ENCODE measurements at regions not wholly inside any gene's neighbourhood (a gene's known extent, or its start where the extent isn't known, plus 50 kb on each side); places are given as distances from the start of the nearest gene placed in this dataset.

GRCh38 chr6:49370518-49370917 is 92.5 kb downstream of the MMUT start:
- Mint-ChIP-seq H3K36me3 (ENCODE audit: low read depth) (no peaks in the 10 kb centered on the region), H3K9me3 (peaks cover 10% of the 10 kb centered on the region), H3K27me3 (ENCODE audit: low read depth) (no peaks in the 10 kb centered on the region), H3K4me1 (ENCODE audit: low read depth) (no peaks in the 10 kb centered on the region), H3K27ac (no peak overlapping the region), H3K4me3 (ENCODE audit: low read depth) (no peak overlapping the region)
- DNase-seq (ENCODE audit: low spot score): no peak
- intact Hi-C loops (cut with micrococcal nuclease): no loop called here

DNA sequence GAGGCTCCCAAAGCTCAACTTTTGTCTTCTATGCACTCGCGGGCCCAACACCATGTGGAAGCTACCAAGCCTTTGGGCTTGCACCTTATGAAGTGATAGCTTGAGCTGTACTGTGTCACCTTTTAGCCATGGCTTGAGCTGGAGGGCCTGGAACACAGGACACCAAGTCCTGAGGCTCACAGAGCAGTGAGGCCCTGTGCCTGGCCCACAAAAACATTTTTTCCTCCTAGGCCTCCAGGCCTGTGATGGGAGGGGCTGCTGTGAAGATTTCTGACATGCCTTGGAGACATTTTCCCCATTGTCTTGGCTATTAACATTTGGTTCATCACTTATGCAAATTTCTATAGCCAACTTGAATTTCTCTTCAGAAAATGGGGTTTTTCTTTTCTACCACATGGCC is 96.5 kb downstream of the MMUT start:
- Mint-ChIP-seq H3K27me3 (ENCODE audit: low read depth) (no peaks in the 10 kb centered on the region), H3K9me3 (peaks cover 10% of the 10 kb centered on the region), H3K27ac (no peak overlapping the region), H3K4me1 (ENCODE audit: low read depth) (no peaks in the 10 kb centered on the region), H3K36me3 (ENCODE audit: low read depth) (no peaks in the 10 kb centered on the region), H3K4me3 (ENCODE audit: low read depth) (no peak overlapping the region)
- intact Hi-C loops (cut with micrococcal nuclease): no loop called here
- no peak for DNase-seq (ENCODE audit: low spot score)

GRCh38 chr6:49348561-49348960 is 114.5 kb downstream of the MMUT start:
- H3K4me1 Mint-ChIP-seq (ENCODE audit: low read depth): no peaks in the 10 kb centered on the region
- DNase-seq (ENCODE audit: low spot score): no peak
- no peaks in the 10 kb centered on the region for H3K36me3 Mint-ChIP-seq (ENCODE audit: low read depth)
- H3K27me3 Mint-ChIP-seq (ENCODE audit: low read depth): no peaks in the 10 kb centered on the region
- H3K9me3 Mint-ChIP-seq: peaks cover 12% of the 10 kb centered on the region
- no peak overlapping the region for H3K27ac Mint-ChIP-seq
- H3K4me3 Mint-ChIP-seq (ENCODE audit: low read depth): no peak overlapping the region
- intact Hi-C loops (cut with micrococcal nuclease): no loop called here

- H3K4me3 Mint-ChIP-seq (ENCODE audit: low read depth): no peak overlapping the region
- intact Hi-C loops (cut with micrococcal nuclease): no loop called here
- no peaks in the 10 kb centered on the region for H3K4me1 Mint-ChIP-seq (ENCODE audit: low read depth)
- H3K27ac Mint-ChIP-seq: no peak overlapping the region
- no peak for DNase-seq (ENCODE audit: low spot score)
- no peaks in the 10 kb centered on the region for H3K36me3 Mint-ChIP-seq (ENCODE audit: low read depth)
- no peaks in the 10 kb centered on the region for H3K9me3 Mint-ChIP-seq
- H3K27me3 Mint-ChIP-seq (ENCODE audit: low read depth): no peaks in the 10 kb centered on the region
Observed at GRCh38 chr6:49342410-49342809, 120.6 kb downstream of the MMUT start.

- H3K9me3 Mint-ChIP-seq: no peaks in the 10 kb centered on the region
- no peaks in the 10 kb centered on the region for H3K4me1 Mint-ChIP-seq (ENCODE audit: low read depth)
- no peak overlapping the region for H3K4me3 Mint-ChIP-seq (ENCODE audit: low read depth)
- H3K36me3 Mint-ChIP-seq (ENCODE audit: low read depth): no peaks in the 10 kb centered on the region
- intact Hi-C loops (cut with micrococcal nuclease): no loop called here
- H3K27ac Mint-ChIP-seq: no peak overlapping the region
- no peak for DNase-seq (ENCODE audit: low spot score)
- H3K27me3 Mint-ChIP-seq (ENCODE audit: low read depth): no peaks in the 10 kb centered on the region
Observed at GRCh38 chr6:49341869-49342268, 121.2 kb downstream of the MMUT start.

DNA sequence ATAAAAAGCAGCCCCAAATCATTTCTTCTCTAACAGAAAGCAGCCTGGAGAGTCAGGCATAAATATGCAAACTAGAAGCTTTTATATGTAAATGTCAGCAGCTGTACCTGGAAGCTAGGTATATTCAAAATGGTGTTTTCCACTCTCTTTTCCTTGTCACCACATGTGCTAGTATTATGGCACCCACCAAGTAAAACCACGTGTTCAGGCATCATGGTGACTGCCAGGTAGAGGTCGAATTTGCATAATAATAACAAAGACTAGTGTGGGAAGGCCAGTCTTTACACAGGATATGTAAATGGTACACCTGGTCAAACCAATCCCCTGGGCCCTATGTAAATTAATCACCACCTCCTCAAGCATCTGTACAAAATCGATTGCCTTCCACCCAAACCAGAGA is 124.0 kb downstream of the MMUT start:
- no peak for DNase-seq (ENCODE audit: low spot score)
- Mint-ChIP-seq H3K27me3 (ENCODE audit: low read depth) (no peaks in the 10 kb centered on the region), H3K9me3 (no peaks in the 10 kb centered on the region), H3K4me3 (ENCODE audit: low read depth) (no peak overlapping the region), H3K4me1 (ENCODE audit: low read depth) (no peaks in the 10 kb centered on the region), H3K36me3 (ENCODE audit: low read depth) (no peaks in the 10 kb centered on the region), H3K27ac (no peak overlapping the region)
- intact Hi-C loops (cut with micrococcal nuclease): no loop called here

GRCh38 chr6:49336514-49337131 is 126.4 kb downstream of the MMUT start:
- Mint-ChIP-seq H3K4me3 (ENCODE audit: low read depth) (no peak overlapping the region), H3K27me3 (ENCODE audit: low read depth) (no peaks in the 10 kb centered on the region), H3K36me3 (ENCODE audit: low read depth) (no peaks in the 10 kb centered on the region), H3K27ac (no peak overlapping the region), H3K9me3 (no peaks in the 10 kb centered on the region), H3K4me1 (ENCODE audit: low read depth) (no peaks in the 10 kb centered on the region)
- no peak for DNase-seq (ENCODE audit: low spot score)
- intact Hi-C loops (cut with micrococcal nuclease): no loop called here

DNA sequence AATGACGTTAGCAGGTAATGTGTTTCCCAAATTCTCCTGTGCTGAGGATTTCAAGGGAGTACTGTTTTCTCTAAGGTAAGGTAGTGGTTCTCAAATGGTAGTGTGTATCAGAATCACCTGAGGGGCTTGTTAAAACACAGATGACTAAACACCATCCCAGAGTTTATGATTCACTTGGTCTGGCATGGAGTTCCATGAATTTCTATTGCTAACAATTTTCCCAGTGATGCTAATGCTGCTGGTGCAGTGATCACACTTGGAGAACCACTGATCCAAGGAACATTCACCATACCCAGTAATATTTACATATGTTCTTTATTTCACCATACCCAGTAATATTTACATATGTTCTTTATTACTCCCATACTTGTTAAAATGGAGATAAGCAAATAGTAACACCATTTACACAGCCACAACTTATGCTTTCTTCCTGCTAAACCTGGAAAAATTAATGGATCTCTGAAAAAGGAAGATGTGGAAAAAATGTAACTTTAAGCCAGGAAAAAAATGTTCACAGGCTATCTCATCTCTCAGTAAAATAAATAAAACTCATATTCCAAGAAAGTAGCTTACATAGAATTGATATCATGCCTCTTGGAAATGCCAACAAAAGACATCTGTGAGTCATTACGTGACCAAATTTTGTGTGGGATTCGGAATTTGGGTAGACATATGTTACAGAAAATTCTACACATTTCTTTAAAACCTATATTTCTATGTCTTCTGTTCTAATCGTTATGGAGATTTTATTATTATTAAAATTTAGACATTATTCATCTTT is 129.5 kb downstream of the MMUT start:
- Mint-ChIP-seq H3K27me3 (ENCODE audit: low read depth) (no peaks in the 10 kb centered on the region), H3K4me3 (ENCODE audit: low read depth) (no peak overlapping the region), H3K36me3 (ENCODE audit: low read depth) (no peaks in the 10 kb centered on the region), H3K4me1 (ENCODE audit: low read depth) (no peaks in the 10 kb centered on the region), H3K9me3 (no peaks in the 10 kb centered on the region), H3K27ac (no peak overlapping the region)
- intact Hi-C loops (cut with micrococcal nuclease): no loop called here
- no peak for DNase-seq (ENCODE audit: low spot score)

- no peaks in the 10 kb centered on the region for H3K9me3 Mint-ChIP-seq
- H3K4me3 Mint-ChIP-seq (ENCODE audit: low read depth): no peak overlapping the region
- H3K27ac Mint-ChIP-seq: no peak overlapping the region
- intact Hi-C loops (cut with micrococcal nuclease): no loop called here
- H3K4me1 Mint-ChIP-seq (ENCODE audit: low read depth): no peaks in the 10 kb centered on the region
- H3K36me3 Mint-ChIP-seq (ENCODE audit: low read depth): no peaks in the 10 kb centered on the region
- no peaks in the 10 kb centered on the region for H3K27me3 Mint-ChIP-seq (ENCODE audit: low read depth)
- DNase-seq (ENCODE audit: low spot score): no peak
Observed at GRCh38 chr6:49332781-49333180, 130.3 kb downstream of the MMUT start.

DNA sequence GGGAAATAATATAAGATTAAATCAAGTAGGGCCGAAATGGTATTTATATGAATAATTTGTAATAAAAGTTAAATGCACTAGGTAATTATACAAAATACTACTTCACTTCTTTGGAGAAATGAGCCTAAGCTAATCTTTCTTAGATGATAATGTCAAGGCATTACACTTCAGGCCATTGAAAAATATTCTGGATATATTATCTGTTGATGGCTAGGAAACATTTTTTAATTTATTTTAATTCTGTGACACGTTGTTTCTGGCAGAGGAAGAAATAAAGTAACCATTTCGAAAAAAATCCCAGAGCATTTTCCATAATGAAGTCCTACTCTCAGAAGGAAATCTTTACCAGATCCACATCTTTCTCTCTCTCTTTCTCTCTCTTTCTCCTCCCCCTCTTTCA is 133.9 kb downstream of the MMUT start:
- Mint-ChIP-seq H3K9me3 (no peaks in the 10 kb centered on the region), H3K4me1 (ENCODE audit: low read depth) (no peaks in the 10 kb centered on the region), H3K27me3 (ENCODE audit: low read depth) (no peaks in the 10 kb centered on the region), H3K36me3 (ENCODE audit: low read depth) (no peaks in the 10 kb centered on the region), H3K4me3 (ENCODE audit: low read depth) (no peak overlapping the region), H3K27ac (no peak overlapping the region)
- intact Hi-C loops (cut with micrococcal nuclease): no loop called here
- no peak for DNase-seq (ENCODE audit: low spot score)

DNA sequence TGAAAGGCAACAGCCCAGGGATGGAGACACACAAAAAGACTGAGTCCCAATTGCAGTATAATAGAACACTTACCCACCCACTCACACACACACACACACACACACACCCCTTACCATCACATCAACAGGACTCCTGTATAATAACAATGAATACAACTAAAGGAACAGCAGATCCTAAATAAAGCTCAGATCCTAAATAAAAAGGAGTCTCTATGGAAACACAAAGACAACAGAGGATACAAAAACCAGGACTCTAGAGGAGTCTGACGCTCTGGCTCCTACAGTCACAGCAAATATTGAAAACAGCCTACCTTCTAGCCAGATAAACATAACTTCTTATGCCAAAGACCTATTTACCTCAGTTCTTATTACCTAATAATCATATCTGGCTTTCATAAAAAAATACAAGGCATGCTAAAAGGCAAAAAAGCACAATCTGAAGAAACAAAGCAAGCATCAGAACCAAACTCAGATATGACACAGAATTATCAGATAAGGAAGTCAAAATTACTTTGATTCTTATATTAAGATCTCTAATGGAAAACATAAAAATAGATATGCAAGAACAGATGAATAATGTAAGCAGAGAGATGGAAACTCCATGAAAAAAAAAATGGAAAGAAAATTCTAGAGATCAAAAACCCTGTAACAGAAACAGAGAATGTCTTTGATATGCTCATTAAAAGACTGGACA is 134.9 kb downstream of the MMUT start:
- intact Hi-C loops (cut with micrococcal nuclease): no loop called here
- Mint-ChIP-seq H3K27me3 (ENCODE audit: low read depth) (no peaks in the 10 kb centered on the region), H3K4me3 (ENCODE audit: low read depth) (no peak overlapping the region), H3K4me1 (ENCODE audit: low read depth) (no peaks in the 10 kb centered on the region), H3K36me3 (ENCODE audit: low read depth) (no peaks in the 10 kb centered on the region), H3K9me3 (no peaks in the 10 kb centered on the region), H3K27ac (no peak overlapping the region)
- DNase-seq (ENCODE audit: low spot score): no peak

GRCh38 chr6:49327571-49327970 is 135.5 kb downstream of the MMUT start:
- no peak overlapping the region for H3K4me3 Mint-ChIP-seq (ENCODE audit: low read depth)
- DNase-seq (ENCODE audit: low spot score): no peak
- no peaks in the 10 kb centered on the region for H3K27me3 Mint-ChIP-seq (ENCODE audit: low read depth)
- intact Hi-C loops (cut with micrococcal nuclease): no loop called here
- no peaks in the 10 kb centered on the region for H3K36me3 Mint-ChIP-seq (ENCODE audit: low read depth)
- H3K27ac Mint-ChIP-seq: no peak overlapping the region
- no peaks in the 10 kb centered on the region for H3K4me1 Mint-ChIP-seq (ENCODE audit: low read depth)
- H3K9me3 Mint-ChIP-seq: no peaks in the 10 kb centered on the region

DNA sequence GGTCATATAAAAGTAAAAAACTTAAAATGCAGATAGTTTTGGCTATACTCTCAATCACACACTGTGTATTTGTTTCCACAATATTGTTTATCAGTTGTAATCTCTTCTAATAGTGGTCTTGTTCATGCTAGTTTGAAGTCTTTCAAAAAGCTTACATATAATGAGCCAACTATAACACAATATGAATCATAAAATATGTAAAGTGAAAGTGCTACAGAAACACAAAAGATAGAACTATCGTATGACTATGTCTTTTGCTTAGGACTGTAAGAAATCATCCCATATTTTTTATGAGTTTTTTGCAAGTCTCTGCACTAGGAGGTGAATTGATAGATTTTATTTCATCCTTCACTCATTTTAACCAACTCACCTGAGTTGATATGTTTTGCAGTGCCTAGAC is 136.0 kb downstream of the MMUT start:
- Mint-ChIP-seq H3K4me1 (ENCODE audit: low read depth) (no peaks in the 10 kb centered on the region), H3K27ac (no peak overlapping the region), H3K27me3 (ENCODE audit: low read depth) (no peaks in the 10 kb centered on the region), H3K4me3 (ENCODE audit: low read depth) (no peak overlapping the region), H3K9me3 (no peaks in the 10 kb centered on the region), H3K36me3 (ENCODE audit: low read depth) (no peaks in the 10 kb centered on the region)
- intact Hi-C loops (cut with micrococcal nuclease): no loop called here
- DNase-seq (ENCODE audit: low spot score): no peak
